OCI-LY7 (cell line): ENCODE measurements at regions not wholly inside any gene's neighbourhood (a gene's known extent, or its start where the extent isn't known, plus 50 kb on each side); places are given as distances from the start of the nearest gene placed in this dataset.

ENCODE experiments used
- EZH2phosphoT487 ChIP-seq: fragments of 200-600 bp; sonication (generic); IDR thresholded peaks from 2 replicates; pipeline ENCODE4 v1.6.1; 2018; ENCODE audit warnings: low read depth, borderline replicate concordance, mild to moderate bottlenecking, mixed run types, antibody characterized with exemption, low read length, moderate library complexity, mixed read lengths
- TF ChIP-seq, protein P1 (sequence below): fragments of 200-600 bp; sonication (generic); conservative IDR thresholded peaks from 2 replicates; pipeline ENCODE4 v1.5.1; 2014; ENCODE audit warnings: mild to moderate bottlenecking, antibody characterized with exemption, low read length, moderate library complexity, mixed read lengths

DNA sequence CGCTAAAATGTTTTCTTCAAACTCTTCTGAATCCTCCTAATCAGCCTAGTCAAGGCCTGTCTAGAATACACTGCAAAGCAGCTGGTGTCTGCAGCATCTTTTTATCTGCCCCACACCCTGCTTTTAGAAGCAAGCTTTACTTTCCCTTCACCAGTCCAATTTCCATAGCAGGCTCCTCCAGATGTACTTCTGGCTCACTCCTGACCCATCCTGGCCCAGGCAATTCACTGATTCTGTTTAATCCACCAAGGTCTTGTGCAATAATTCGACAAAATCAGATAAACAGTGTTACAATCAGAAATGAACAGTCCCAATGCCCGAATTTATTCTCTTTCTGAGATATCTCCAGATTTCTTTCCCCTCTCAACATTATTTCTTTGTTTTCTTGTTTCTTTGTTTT is 415.2 kb upstream of the SGCG start:
- TF ChIP-seq, protein P1, sequence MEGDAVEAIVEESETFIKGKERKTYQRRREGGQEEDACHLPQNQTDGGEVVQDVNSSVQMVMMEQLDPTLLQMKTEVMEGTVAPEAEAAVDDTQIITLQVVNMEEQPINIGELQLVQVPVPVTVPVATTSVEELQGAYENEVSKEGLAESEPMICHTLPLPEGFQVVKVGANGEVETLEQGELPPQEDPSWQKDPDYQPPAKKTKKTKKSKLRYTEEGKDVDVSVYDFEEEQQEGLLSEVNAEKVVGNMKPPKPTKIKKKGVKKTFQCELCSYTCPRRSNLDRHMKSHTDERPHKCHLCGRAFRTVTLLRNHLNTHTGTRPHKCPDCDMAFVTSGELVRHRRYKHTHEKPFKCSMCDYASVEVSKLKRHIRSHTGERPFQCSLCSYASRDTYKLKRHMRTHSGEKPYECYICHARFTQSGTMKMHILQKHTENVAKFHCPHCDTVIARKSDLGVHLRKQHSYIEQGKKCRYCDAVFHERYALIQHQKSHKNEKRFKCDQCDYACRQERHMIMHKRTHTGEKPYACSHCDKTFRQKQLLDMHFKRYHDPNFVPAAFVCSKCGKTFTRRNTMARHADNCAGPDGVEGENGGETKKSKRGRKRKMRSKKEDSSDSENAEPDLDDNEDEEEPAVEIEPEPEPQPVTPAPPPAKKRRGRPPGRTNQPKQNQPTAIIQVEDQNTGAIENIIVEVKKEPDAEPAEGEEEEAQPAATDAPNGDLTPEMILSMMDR, result no peak
- no peak for TF ChIP-seq EZH2phosphoT487
